OCI-LY7 (cell line): ENCODE measurements at regions not wholly inside any gene's neighbourhood (a gene's known extent, or its start where the extent isn't known, plus 50 kb on each side); places are given as distances from the start of the nearest gene placed in this dataset.
"Not testable (repeated sequence)": the region's sequence is repeated elsewhere in the genome, so short reads cannot be mapped to it uniquely, and the experiment has no call there.

Experiments used
- BruUV-seq: library from RNA; stranded (reverse); fragments of 400-500 nt; replicated peaks from 2 replicates; lab custom pipeline; 2021; lab: Mats Ljungman, UMichigan
- CTCF ChIA-PET: fragments of 300-600 bp; sonication (Branson Sonifier 250); formaldehyde crosslinking; loops from one replicate; lab custom pipeline; 2022; ENCODE audit warnings: antibody characterized with exemption; ENCODE audit not compliant: unreplicated experiment; lab: Charles Lee
- POLR2A ChIA-PET: fragments of 300-600 bp; sonication (Branson Sonifier 250); formaldehyde crosslinking; loops from one replicate; lab custom pipeline; 2022; ENCODE audit warnings: antibody characterized with exemption; lab: Charles Lee
- DNase-seq: peaks from one replicate; pipeline ENCODE4 v3.0.0-alpha.2; 2015; ENCODE audit warnings: low spot score
- H2AFZ ChIP-seq: fragments of 200-600 bp; sonication (generic), shearing (Covaris generic); 2 replicates; pipeline ENCODE4 v1.6.1; 2014; ENCODE audit warnings: mild to moderate bottlenecking, antibody characterized with exemption, low read length, moderate library complexity
- H3K27ac ChIP-seq: fragments of 200-600 bp; sonication (generic); 2 replicates; pipeline ENCODE4 v1.5.1; 2014; ENCODE audit warnings: mixed run types, low read depth, mild to moderate bottlenecking, moderate library complexity, low read length, inconsistent platforms; ENCODE audit not compliant: poor library complexity, severe bottlenecking
- H3K36me3 ChIP-seq: fragments of 200-600 bp; sonication (generic); 2 replicates; pipeline ENCODE4 v1.6.1; 2014; ENCODE audit warnings: mild to moderate bottlenecking, antibody characterized with exemption, low read length, moderate library complexity, mixed read lengths; ENCODE audit not compliant: insufficient read depth
- H3K4me1 ChIP-seq: fragments of 200-600 bp; sonication (generic); 2 replicates; pipeline ENCODE4 v1.5.1; 2014; ENCODE audit warnings: mild to moderate bottlenecking, low read length; ENCODE audit not compliant: insufficient read depth, poor library complexity, severe bottlenecking
- H3K4me2 ChIP-seq: fragments of 200-600 bp; sonication (generic); 2 replicates; pipeline ENCODE4 v1.6.1; 2014; ENCODE audit warnings: mild to moderate bottlenecking, low read length
- H3K4me3 ChIP-seq: fragments of 200-600 bp; sonication (generic); 2 replicates; pipeline ENCODE4 v1.5.1; 2014; ENCODE audit warnings: mild to moderate bottlenecking, low read depth, low read length; ENCODE audit not compliant: poor library complexity, severe bottlenecking
- H3K79me2 ChIP-seq: fragments of 200-600 bp; sonication (generic); 2 replicates; pipeline ENCODE4 v1.6.1; 2016; ENCODE audit warnings: low read depth, mild to moderate bottlenecking, low read length, moderate library complexity, mixed read lengths; ENCODE audit not compliant: insufficient read depth
- H3K9me2 ChIP-seq: fragments of 200-600 bp; sonication (generic); 2 replicates; pipeline ENCODE4 v1.6.1; 2016; ENCODE audit warnings: mild to moderate bottlenecking, low read length, mixed read lengths; ENCODE audit not compliant: insufficient read depth
- H3K9me3 ChIP-seq: fragments of 200-600 bp; sonication (generic); 2 replicates; pipeline ENCODE4 v1.6.1; 2014; ENCODE audit warnings: mild to moderate bottlenecking, mixed run types, low read length, mixed read lengths
- H4K20me1 ChIP-seq: fragments of 200-600 bp; sonication (generic); 2 replicates; pipeline ENCODE4 v1.6.1; 2014; ENCODE audit warnings: mild to moderate bottlenecking, antibody characterized with exemption, low read length, moderate library complexity, mixed read lengths; ENCODE audit not compliant: insufficient read depth
- EZH2phosphoT487 ChIP-seq: fragments of 200-600 bp; sonication (generic); IDR thresholded peaks from 2 replicates; pipeline ENCODE4 v1.6.1; 2018; ENCODE audit warnings: low read depth, borderline replicate concordance, mild to moderate bottlenecking, mixed run types, antibody characterized with exemption, low read length, moderate library complexity, mixed read lengths
- intact Hi-C: fragments of 100-400 bp; cut with micrococcal nuclease; formaldehyde crosslinking; loops from one replicate; pipeline ENCODE4 v1.10.0; 2022; ENCODE audit not compliant: unreplicated experiment
- TF ChIP-seq, protein P1 (sequence below): fragments of 200-600 bp; sonication (generic); conservative IDR thresholded peaks from 2 replicates; pipeline ENCODE4 v1.5.1; 2014; ENCODE audit warnings: mild to moderate bottlenecking, antibody characterized with exemption, low read length, moderate library complexity, mixed read lengths

DNA sequence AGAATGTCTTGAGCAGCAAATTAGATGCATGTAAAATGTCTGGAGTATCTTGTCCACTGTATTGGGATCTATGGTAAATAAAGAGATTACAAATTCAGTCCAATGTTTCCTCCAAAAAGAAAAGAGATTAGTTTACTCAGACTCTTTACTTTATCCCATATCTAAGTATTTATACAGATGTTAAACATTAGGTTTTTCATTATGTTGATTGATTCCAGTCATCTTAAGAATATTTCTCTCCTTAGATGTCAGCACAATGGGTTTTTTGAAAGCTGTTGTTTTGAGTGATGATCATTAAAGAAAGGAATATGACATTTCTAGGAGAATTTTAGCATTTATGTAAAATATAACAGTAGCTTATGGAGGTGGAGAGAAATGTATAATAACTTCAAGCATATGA is 938.9 kb downstream of the C4orf33 start:
- no peak for DNase-seq
- intact Hi-C loops = no loop called here

DNA sequence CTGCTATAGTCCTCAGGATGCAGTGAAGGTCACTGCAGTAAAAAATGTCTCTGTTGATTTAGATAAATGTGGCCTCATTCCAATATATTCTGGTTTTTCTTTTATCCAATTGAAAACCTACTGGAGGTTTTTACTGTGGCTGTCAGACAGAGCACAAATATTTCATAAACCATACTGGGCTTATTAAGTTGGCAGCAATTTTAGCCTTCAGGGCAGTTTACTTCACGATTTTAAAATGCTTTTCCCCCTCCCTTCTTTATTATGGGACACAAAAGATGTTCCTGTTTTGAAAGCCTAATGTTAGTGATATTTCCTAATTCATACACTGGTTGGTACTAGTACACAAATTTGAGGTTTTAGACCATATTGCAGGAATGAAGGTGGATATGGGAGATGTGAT is 939.4 kb downstream of the C4orf33 start:
- Histone ChIP-seq H2AFZ (no peak overlapping the region), H3K9me2 (no peaks in the 10 kb centered on the region), H3K36me3 (no peaks in the 10 kb centered on the region), H3K9me3 (no peaks in the 10 kb centered on the region), H3K27ac (no peak overlapping the region), H3K4me2 (no peak overlapping the region), H3K79me2 (no peaks in the 10 kb centered on the region), H3K4me1 (no peaks in the 10 kb centered on the region), H4K20me1 (no peaks in the 10 kb centered on the region), H3K4me3 (no peak overlapping the region)
- no peak for TF ChIP-seq EZH2phosphoT487
- TF ChIP-seq, protein P1, sequence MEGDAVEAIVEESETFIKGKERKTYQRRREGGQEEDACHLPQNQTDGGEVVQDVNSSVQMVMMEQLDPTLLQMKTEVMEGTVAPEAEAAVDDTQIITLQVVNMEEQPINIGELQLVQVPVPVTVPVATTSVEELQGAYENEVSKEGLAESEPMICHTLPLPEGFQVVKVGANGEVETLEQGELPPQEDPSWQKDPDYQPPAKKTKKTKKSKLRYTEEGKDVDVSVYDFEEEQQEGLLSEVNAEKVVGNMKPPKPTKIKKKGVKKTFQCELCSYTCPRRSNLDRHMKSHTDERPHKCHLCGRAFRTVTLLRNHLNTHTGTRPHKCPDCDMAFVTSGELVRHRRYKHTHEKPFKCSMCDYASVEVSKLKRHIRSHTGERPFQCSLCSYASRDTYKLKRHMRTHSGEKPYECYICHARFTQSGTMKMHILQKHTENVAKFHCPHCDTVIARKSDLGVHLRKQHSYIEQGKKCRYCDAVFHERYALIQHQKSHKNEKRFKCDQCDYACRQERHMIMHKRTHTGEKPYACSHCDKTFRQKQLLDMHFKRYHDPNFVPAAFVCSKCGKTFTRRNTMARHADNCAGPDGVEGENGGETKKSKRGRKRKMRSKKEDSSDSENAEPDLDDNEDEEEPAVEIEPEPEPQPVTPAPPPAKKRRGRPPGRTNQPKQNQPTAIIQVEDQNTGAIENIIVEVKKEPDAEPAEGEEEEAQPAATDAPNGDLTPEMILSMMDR = no peak
- CTCF ChIA-PET = no interaction called here
- POLR2A ChIA-PET = no interaction called here
- no TSS peak for BruUV-seq
- intact Hi-C loops = no loop called here
- DNase-seq = no peak

More for the DNA sequence above, 938.9 kb downstream of the C4orf33 start:
- H3K27ac ChIP-seq = no peak overlapping the region
- ChIA-PET CTCF (no interaction called here), POLR2A (no interaction called here)
- no peak overlapping the region for H3K4me2 ChIP-seq
- TF ChIP-seq EZH2phosphoT487 = no peak
- TF ChIP-seq, protein P1 = no peak
- H3K9me3 ChIP-seq = no peaks in the 10 kb centered on the region
- no peaks in the 10 kb centered on the region for H4K20me1 ChIP-seq
- no peak overlapping the region for H2AFZ ChIP-seq
- no TSS peak for BruUV-seq
- H3K79me2 ChIP-seq = no peaks in the 10 kb centered on the region
- no peaks in the 10 kb centered on the region for H3K36me3 ChIP-seq
- no peak overlapping the region for H3K4me3 ChIP-seq
- no peaks in the 10 kb centered on the region for H3K4me1 ChIP-seq
- no peaks in the 10 kb centered on the region for H3K9me2 ChIP-seq

DNA sequence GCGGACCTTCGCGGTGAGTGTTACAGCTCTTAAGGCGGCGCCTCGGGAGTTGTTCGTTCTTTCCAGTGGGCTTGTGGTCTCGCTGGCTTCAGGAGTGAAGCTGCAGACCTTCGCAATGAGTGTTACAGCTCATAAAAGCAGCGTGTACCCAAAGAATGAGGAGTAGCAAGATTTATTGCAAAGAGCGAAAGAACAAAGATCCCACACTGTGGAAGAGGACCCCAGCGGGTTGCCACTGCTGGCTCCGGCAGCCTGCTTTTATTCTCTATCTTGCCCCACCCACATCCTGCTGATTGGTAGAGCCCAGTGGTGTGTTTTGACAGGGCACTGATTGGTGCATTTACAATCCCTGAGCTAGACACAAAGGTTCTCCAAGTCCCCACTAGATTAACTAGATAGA is 941.9 kb downstream of the C4orf33 start:
- H4K20me1 ChIP-seq = not testable (repeated sequence)

DNA sequence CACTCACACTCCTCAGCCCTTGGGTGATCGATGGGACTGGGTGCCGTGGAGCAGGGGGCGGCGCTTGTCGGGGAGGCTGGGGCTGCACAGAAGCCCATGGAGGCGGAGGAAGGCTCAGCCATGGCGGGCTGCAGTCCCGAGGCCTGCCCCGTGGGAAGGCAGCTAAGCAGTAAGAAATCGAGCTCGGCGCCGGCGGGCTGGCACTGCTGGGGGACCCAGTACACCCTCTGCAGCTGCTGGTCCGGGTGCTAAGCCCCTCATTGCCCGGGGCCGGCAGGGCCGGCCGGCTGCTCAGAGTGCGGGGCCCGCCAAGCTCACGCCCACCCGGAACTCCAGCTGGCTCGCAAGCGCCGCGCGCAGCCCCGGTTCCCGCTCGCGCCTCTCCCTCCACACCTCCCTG is 942.6 kb downstream of the C4orf33 start:
- H3K9me3 ChIP-seq, H3K4me2 ChIP-seq, DNase-seq, POLR2A ChIA-PET, BruUV-seq, H3K79me2 ChIP-seq, H3K9me2 ChIP-seq, intact Hi-C loops, H3K36me3 ChIP-seq, H4K20me1 ChIP-seq, H3K4me3 ChIP-seq, H2AFZ ChIP-seq, H3K4me1 ChIP-seq, CTCF ChIA-PET, H3K27ac ChIP-seq: not testable (repeated sequence)

More for the DNA sequence above, 941.9 kb downstream of the C4orf33 start:
- H3K4me2 ChIP-seq, H3K9me3 ChIP-seq, H2AFZ ChIP-seq, H3K79me2 ChIP-seq, intact Hi-C loops, BruUV-seq, CTCF ChIA-PET, H3K36me3 ChIP-seq, DNase-seq, H3K9me2 ChIP-seq, H3K4me1 ChIP-seq, H3K4me3 ChIP-seq, POLR2A ChIA-PET, H3K27ac ChIP-seq: not testable (repeated sequence)
